GM18505 (cell line): ENCODE measurements at regions not wholly inside any gene's neighbourhood (a gene's known extent, or its start where the extent isn't known, plus 50 kb on each side); places are given as distances from the start of the nearest gene placed in this dataset.
"Not testable (repeated sequence)": the region's sequence is repeated elsewhere in the genome, so short reads cannot be mapped to it uniquely, and the experiment has no call there.

Experiments
- ATAC-seq: cut with Tn5 transposase; IDR thresholded peaks from one replicate; pipeline ENCODE4 v1.9.1; 2021; ENCODE audit not compliant: unreplicated experiment
- POLR2A ChIP-seq: IDR thresholded peaks from 4 replicates; pipeline ENCODE4 v1.6.1; 2011; ENCODE audit warnings: borderline replicate concordance; ENCODE audit not compliant: insufficient read depth, insufficient read length; ENCODE audit errors: extremely low read depth

DNA sequence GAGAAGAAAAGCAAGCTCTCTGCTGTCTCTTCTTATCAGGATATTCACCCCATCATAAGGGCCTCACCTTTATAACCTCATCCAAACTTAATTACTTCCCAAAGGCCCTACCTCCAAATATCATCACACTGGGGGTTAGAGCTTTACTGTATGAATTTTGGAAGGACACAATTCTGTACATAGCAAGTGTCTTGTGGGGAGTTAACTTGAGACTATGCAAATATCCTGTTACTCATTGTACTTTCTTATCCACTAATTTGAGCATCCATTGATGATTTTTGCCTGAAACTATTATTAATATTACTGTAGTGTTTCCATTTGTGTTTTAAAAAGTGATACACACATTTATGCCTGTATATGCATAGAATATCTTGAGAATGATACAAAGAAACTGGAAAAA is 129.1 kb upstream of the IVNS1ABP start:
- no peak for ATAC-seq
- TF ChIP-seq POLR2A, result no peak

GRCh38 chr1:185445594-185445993 is 128.6 kb upstream of the IVNS1ABP start:
- no peak for ATAC-seq
- no peak for TF ChIP-seq POLR2A

GRCh38 chr1:185444676-185445075 is 127.6 kb upstream of the IVNS1ABP start:
- no peak for ATAC-seq
- TF ChIP-seq POLR2A, result no peak

DNA sequence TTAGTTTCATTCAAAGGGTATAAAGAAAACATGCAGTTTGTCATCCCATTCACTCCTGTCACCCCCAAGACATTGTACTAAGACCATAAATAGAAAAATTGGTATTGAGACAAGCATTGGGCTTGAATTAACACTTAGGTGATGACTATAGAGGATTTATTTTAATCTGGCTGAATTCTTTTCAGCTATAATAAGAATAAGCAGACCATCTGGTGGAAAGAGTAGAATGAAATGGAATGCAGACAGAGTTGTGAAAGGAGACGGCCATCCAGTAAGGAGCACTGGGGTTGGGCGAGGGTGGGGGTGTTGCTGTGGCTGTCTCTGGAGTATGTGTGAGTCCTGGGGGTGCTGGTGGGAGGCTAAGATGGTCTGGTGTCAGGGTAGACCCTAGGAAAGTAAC is 125.0 kb upstream of the IVNS1ABP start:
- ATAC-seq, result no peak
- TF ChIP-seq POLR2A, result no peak

DNA sequence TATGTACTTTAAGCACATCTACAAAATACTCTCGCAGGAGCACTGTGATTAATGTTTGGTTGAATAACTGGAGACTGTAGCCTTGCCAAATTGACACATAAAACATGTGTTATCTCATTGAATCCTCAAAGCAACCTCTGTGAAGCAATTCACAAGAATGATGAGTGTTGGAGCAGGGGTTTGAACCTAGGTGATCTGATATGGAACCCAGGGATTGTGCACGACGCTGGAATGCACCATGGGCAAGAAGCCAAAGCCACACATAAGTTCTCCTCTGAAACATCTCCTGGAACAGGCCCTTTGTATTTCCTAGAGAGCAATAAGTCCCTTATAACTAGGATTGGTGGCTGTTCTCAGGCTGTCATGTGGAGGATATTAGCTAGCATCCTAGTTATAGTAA is 124.6 kb upstream of the IVNS1ABP start:
- no peak for TF ChIP-seq POLR2A
- ATAC-seq, result no peak

GRCh38 chr1:185440877-185441276 is 123.8 kb upstream of the IVNS1ABP start:
- ATAC-seq, result no peak
- no peak for TF ChIP-seq POLR2A

DNA sequence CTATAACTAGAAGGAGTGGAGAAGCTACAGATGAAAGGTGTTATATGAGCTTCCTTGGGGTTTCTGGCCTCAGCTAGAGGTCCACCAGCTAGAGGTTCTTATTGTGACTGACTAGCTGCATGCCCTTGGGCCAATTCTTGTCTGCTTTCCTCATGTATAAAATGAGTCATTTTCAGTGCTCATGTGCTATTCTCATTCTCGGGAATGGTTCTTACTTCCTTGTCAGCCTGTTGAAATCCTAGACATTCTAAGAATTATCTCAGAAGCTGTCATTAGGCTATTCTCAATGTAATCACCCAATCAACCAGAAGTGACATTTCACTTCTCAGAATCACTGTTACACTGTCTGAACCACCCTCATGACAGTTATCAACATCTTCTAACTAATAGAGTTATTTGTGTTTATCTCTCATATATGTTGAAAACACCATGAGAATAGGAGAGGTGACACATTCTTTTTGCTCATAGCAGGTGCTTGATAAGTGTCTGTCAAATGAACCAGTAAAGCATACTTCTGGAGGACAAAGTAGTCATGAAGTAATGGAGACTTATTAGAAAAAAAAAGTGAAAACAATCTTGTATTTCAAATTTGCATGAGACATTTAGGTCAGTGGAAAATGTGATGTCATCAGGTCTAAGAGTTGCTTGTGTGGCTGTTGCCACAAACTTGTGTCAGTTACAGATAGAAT is 122.8 kb upstream of the IVNS1ABP start:
- ATAC-seq, result peak; percentile 79
- peak; percentile 26 for TF ChIP-seq POLR2A

DNA sequence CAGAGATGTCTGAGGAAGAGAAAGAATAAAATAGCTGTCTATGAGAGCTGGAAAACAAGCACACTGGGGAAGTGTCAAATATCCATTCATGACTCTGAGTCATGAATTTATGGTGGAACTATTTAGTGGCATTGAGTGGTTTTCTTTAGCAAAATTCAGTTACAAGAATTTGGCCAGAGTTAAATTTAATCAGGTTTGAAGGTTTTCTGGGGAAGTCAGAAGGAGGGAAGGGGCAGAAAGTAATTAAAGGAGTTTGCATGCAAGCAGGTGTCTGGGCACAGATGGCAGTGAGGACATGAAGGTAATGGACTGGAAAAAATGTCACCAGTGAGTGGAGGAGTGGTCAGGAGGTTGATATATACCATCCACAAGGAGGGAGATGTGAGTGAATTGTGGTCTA is 121.9 kb upstream of the IVNS1ABP start:
- no peak for ATAC-seq

DNA sequence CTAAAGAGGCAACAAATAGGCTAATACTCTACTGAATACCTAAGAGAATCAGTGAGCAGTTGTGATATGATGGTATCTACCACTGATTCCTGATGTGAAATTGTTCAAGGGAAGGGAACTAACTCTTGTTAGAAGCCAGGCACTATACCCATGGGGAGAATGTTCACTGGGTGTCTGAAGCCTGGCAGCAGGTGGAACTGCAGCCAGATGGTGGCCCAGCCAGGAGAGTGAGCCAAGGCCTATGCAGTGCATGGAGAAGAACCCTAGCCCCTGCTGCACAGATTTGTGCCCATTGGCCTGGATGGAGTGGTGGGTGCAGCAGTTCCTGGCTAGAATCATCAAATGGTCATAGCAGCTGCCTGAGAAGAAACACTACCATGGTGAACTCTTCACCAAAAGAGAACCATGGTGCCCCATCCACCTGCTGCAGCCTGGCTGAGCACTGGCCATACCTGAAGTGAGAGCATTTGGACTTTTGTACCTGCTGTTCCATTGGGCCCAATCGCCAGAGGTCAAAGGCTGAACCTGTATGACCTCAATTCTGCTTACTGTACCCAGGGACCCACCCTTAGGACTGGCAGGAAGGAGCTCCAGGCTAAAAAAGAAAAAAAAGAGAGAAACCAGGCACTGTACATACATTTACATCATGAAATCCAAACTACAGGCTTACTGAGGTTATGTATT is 118.8 kb upstream of the IVNS1ABP start:
- no peak for TF ChIP-seq POLR2A
- ATAC-seq, result no peak

More for the DNA sequence above, 121.9 kb upstream of the IVNS1ABP start:
- TF ChIP-seq POLR2A, result no peak

DNA sequence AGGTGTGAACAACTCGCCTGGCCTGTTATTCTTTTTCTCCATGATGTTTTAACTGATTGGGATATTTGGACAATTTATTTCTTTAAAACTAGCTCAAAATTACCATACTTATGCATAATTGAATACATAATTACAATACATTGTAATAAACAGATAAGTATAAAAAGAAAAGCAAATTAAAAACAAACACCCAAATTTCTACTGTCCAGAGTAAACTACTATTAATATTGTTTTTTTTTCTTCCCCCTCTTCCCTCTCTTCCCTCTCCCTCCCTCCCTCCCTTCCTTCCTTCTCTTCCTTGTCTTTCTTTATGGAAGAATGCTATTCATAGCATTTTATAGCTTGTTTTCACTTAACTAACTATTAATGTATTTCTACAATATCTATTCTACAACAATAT is 117.7 kb upstream of the IVNS1ABP start:
- no peak for TF ChIP-seq POLR2A
- no peak for ATAC-seq

- no peak for ATAC-seq
- TF ChIP-seq POLR2A, result no peak
Measured at GRCh38 chr1:185433667-185434066, 116.6 kb upstream of the IVNS1ABP start.

- ATAC-seq, result no peak
Measured at GRCh38 chr1:185432948-185433347, 115.9 kb upstream of the IVNS1ABP start.

GRCh38 chr1:185431612-185432011 is 114.6 kb upstream of the IVNS1ABP start:
- TF ChIP-seq POLR2A, result no peak
- ATAC-seq, result no peak

More at GRCh38 chr1:185432948-185433347, 115.9 kb upstream of the IVNS1ABP start:
- TF ChIP-seq POLR2A, result no peak

GRCh38 chr1:185429668-185430067 is 112.6 kb upstream of the IVNS1ABP start:
- ATAC-seq, result not testable (repeated sequence)

- TF ChIP-seq POLR2A, result no peak
Measured at GRCh38 chr1:185427776-185428175, 110.7 kb upstream of the IVNS1ABP start.

GRCh38 chr1:185427264-185427663 is 110.2 kb upstream of the IVNS1ABP start:
- TF ChIP-seq POLR2A, result no peak
- ATAC-seq, result no peak

More at GRCh38 chr1:185427776-185428175, 110.7 kb upstream of the IVNS1ABP start:
- no peak for ATAC-seq
